RWPE1 (cell line): ENCODE measurements at regions not wholly inside any gene's neighbourhood (a gene's known extent, or its start where the extent isn't known, plus 50 kb on each side); places are given as distances from the start of the nearest gene placed in this dataset.

Experiments
- CTCF ChIA-PET: fragments of 350-600 bp; sonication (Branson Sonifier 250); formaldehyde crosslinking; extraction: SDS; loops from one replicate; lab custom pipeline; 2021; lab: Yijun Ruan, JAX
- POLR2A ChIA-PET: fragments of 400-600 bp; formaldehyde crosslinking; extraction: SDS; loops from one replicate; lab custom pipeline; 2020; ENCODE audit warnings: antibody characterized with exemption; ENCODE audit not compliant: low non-redundant PET; lab: Yijun Ruan, JAX
- DNase-seq: peaks from one replicate; pipeline ENCODE4 v3.0.0; 2012; ENCODE audit warnings: low spot score
- H3K27ac ChIP-seq: fragments of 450-650 bp; 2 replicates; pipeline ENCODE4 v1.5.1; 2017
- TF ChIP-seq, protein P1 (sequence below): fragments of 450-650 bp; conservative IDR thresholded peaks from 2 replicates; pipeline ENCODE4 v1.5.1; 2017; ENCODE audit warnings: low read depth, mild to moderate bottlenecking

DNA sequence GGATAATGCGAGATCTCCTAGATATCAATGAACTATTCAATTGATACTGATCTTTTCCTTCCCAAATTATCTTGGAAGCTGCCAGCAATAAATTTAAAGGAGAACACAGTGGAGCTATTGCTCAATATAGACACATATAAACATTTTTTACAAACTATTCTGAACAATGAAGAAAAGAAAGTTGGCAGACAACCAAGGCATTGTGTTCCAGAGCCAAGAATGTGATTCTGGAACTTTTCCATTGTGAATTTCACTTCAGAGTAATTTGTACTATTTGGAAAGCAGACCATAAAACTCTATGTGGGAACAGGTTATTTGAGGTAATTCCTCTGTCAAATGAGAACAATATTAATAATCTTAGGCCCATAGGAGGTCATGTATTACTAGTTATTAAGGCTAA is 588.2 kb downstream of the IRS1 start:
- POLR2A ChIA-PET = no interaction called here
- H3K27ac ChIP-seq = no peak overlapping the region
- no peak for DNase-seq
- CTCF ChIA-PET = interaction anchor here (0.7 kb wide), 1 partner anchor 93 kb away, joined by 3 read pairs; no protein-coding TSS in a partner anchor
- TF ChIP-seq, protein P1, sequence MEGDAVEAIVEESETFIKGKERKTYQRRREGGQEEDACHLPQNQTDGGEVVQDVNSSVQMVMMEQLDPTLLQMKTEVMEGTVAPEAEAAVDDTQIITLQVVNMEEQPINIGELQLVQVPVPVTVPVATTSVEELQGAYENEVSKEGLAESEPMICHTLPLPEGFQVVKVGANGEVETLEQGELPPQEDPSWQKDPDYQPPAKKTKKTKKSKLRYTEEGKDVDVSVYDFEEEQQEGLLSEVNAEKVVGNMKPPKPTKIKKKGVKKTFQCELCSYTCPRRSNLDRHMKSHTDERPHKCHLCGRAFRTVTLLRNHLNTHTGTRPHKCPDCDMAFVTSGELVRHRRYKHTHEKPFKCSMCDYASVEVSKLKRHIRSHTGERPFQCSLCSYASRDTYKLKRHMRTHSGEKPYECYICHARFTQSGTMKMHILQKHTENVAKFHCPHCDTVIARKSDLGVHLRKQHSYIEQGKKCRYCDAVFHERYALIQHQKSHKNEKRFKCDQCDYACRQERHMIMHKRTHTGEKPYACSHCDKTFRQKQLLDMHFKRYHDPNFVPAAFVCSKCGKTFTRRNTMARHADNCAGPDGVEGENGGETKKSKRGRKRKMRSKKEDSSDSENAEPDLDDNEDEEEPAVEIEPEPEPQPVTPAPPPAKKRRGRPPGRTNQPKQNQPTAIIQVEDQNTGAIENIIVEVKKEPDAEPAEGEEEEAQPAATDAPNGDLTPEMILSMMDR = no peak

DNA sequence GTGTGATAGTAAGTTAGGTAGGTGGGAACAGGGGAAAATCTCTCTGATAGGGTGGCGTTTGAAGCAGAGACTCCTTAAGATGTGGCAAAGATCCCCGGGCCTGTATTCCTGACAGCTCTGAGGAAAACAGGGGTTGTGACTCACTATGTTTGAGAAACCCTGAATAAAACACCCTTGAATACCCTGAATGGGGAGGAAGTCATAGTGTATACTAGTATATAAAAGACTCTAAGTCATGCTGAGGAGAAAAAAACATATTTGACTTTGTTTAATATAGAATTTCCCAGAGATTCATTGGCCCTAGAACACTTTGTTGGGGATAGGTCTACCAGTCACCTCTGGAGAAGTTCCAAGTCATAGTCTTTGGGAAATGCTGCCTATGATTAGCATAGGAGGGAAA is 590.9 kb downstream of the IRS1 start:
- POLR2A ChIA-PET = no interaction called here
- no peak for DNase-seq
- CTCF ChIA-PET = no interaction called here
- no peak overlapping the region for H3K27ac ChIP-seq
- TF ChIP-seq, protein P1 = no peak

DNA sequence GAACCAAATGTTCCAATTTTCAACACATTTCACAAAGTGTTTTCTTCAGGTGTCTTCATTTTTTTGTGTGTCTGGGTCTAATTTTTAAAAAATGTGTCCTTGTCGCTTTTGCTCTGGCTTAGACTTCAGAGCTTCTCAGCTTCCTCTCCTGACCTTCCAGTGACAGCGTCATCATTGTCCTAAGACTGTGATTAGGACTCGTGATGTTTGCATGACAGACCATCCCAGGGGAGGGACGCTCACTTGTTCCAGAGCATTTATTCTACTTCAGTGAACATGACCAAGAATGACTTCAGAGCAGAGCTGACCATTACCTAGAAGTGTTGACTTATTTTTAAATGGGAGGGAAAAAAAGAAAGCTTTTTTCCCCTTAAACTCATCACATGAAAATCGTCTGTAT is 591.9 kb downstream of the IRS1 start:
- H3K27ac ChIP-seq = no peak overlapping the region
- no peak for DNase-seq
- CTCF ChIA-PET = interaction anchor here (0.9 kb wide), 1 partner anchor 588 kb away, joined by 3 read pairs; no protein-coding TSS in a partner anchor
- POLR2A ChIA-PET = no interaction called here
- TF ChIP-seq, protein P1 = no peak

DNA sequence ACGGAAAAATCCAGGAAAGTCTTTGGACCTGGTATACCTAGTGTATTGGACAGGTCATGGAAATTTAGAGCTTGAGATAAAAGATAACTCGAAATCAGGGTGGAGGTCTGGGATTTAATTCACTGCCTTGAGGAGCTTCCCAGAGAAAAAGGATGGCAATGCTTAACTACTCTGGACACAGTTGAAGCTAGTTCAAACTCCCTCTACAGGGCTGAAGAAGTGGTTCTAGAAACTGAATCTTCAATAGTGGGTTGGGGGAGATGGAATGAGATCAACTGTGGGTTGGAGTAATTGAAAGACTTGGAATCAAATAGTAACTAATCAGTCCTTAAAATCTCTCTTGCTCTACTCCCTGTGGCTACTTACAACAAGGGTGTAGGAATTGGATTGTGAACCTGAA is 600.1 kb downstream of the IRS1 start:
- no peak for DNase-seq
- H3K27ac ChIP-seq = no peak overlapping the region
- TF ChIP-seq, protein P1 = no peak
- CTCF ChIA-PET = interaction anchor here (0.5 kb wide), 1 partner anchor 11 kb away, joined by 3 read pairs; no protein-coding TSS in a partner anchor
- POLR2A ChIA-PET = no interaction called here

DNA sequence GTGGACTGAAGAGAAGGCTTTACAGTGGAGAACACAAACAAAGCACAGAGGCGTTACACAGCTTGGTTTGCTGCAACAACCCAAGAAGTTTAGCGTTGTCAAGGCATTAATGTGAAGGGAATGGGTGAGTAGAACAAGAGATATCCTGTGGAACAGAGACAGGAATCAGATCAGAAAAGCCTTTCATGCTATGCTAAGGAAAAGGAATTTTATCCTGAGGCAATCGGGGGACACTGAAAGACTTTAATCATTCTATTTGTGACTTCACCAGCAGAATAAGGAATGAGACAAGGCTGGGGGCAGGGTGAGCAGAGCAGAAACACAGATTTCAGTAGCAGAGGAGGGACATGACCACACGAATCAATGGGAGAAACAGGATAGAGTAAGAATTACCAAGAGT is 600.7 kb downstream of the IRS1 start:
- ChIA-PET CTCF (no interaction called here), POLR2A (no interaction called here)
- TF ChIP-seq, protein P1 = no peak
- DNase-seq = no peak
- H3K27ac ChIP-seq = no peak overlapping the region

DNA sequence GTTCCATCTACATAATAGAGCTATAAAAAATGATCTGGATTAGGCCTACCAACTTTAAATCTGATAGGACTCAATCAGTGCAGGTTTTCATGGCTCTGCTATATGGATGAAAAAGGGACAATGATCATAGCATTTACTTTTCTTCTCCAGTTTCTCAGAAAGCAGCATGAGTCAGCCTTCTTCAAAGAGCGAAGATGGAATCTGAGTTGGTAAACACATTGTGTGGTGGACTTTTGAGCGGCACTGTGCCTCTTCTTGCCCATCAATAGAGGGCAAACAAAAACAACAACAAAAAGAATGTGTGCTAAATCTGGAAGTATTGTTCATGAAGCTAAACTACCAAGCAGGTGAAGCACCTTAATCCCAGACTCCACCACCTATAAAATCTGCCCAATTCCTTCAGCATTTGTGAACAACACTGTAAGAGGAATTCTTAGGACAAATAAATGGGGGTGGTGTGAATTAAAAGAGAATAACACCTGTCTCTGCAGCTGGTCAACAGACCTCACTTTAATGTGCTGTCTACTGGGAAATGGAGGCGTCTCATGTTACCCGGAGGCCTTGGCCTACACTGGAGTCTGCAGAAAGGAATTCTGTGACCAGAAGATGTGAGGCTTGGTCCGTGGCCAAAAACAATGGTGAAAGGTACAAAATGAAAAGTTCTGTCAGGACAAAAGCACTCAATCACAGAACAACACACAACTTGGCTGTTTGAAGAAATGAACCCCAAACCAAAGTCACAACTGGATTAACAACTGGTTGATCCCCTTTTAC is 609.0 kb downstream of the IRS1 start:
- no peak overlapping the region for H3K27ac ChIP-seq
- POLR2A ChIA-PET = no interaction called here

More for the DNA sequence above, 609.0 kb downstream of the IRS1 start:
- CTCF ChIA-PET = no interaction called here
- TF ChIP-seq, protein P1 = no peak
- DNase-seq = no peak
